Natural killer cell (primary cell): ENCODE measurements at regions not wholly inside any gene's neighbourhood (a gene's known extent, or its start where the extent isn't known, plus 50 kb on each side); places are given as distances from the start of the nearest gene placed in this dataset.

Source experiments
- ATAC-seq, 3 donors: fragments of 150-1000 bp in 2 of 3; fragments of 200-7000 bp in 1 of 3; cut with Tn5 transposase; 1 replicate in 1 of 3; 2 replicates in 2 of 3; pipeline ENCODE4 v1.10.0; 2021; ENCODE audit warnings: mild to moderate bottlenecking in 2 of 3, moderate library complexity in 2 of 3
- DNase-seq, 2 donors: peaks; one replicate each; pipeline versions ENCODE4 v3.0.0 to v3.0.0-alpha.2; 2013 to 2021; ENCODE audit warnings: mixed read lengths in 1 of 2
- H3K27ac ChIP-seq: one replicate; pipeline ENCODE4 v1.5.1; 2013; ENCODE audit warnings: mild to moderate bottlenecking, low read length
- H3K27me3 ChIP-seq: one replicate; pipeline ENCODE4 v1.6.1; 2013; ENCODE audit warnings: low read length; ENCODE audit not compliant: control insufficient read depth, insufficient read depth
- H3K36me3 ChIP-seq: one replicate; pipeline ENCODE4 v1.6.1; 2013; ENCODE audit warnings: low read length; ENCODE audit not compliant: control insufficient read depth, insufficient read depth
- H3K4me1 ChIP-seq: one replicate; pipeline ENCODE4 v1.6.1; 2013; ENCODE audit warnings: low read length; ENCODE audit not compliant: control insufficient read depth, insufficient read depth
- H3K4me3 ChIP-seq: one replicate; pipeline ENCODE4 v1.5.1; 2013; ENCODE audit warnings: low read length
- H3K9me3 ChIP-seq: one replicate; pipeline ENCODE4 v1.6.1; 2013; ENCODE audit warnings: low read length; ENCODE audit not compliant: control insufficient read depth, insufficient read depth
- H3K27ac Mint-ChIP-seq, 2 donors: one replicate each; pipeline ENCODE4 v1.8.0; 2022; ENCODE audit warnings: mild to moderate bottlenecking in 2 of 2, mixed read lengths in 2 of 2, moderate library complexity in 1 of 2
- H3K27me3 Mint-ChIP-seq, 2 donors: one replicate each; pipeline ENCODE4 v1.8.0; 2022; ENCODE audit warnings: low read depth in 2 of 2, mixed read lengths in 2 of 2
- H3K36me3 Mint-ChIP-seq: one replicate; pipeline ENCODE4 v1.8.0; 2022; ENCODE audit warnings: mixed read lengths
- H3K4me1 Mint-ChIP-seq, 2 donors: one replicate each; pipeline ENCODE4 v1.8.0; 2022; ENCODE audit warnings: mixed read lengths in 2 of 2
- H3K4me3 Mint-ChIP-seq: one replicate; pipeline ENCODE4 v1.8.0; 2022; ENCODE audit warnings: mild to moderate bottlenecking, moderate library complexity, mixed read lengths
- H3K9me3 Mint-ChIP-seq, 2 donors: one replicate each; pipeline ENCODE4 v1.8.0; 2022; ENCODE audit warnings: mixed read lengths in 2 of 2
- WGBS: methylation state at CpG from one replicate; pipeline ENCODE4 v1.1.7; 2013; ENCODE audit warnings: missing lambda C conversion rate; ENCODE audit not compliant: insufficient coverage; 5-methylcytosine and 5-hydroxymethylcytosine counted together
- intact Hi-C: fragments of 100-400 bp; cut with micrococcal nuclease; formaldehyde crosslinking; loops from one replicate; pipeline ENCODE4 v1.14.2; 2022
- TF ChIP-seq, protein P1 (sequence below): fragments of 200-600 bp; IDR thresholded peaks from one replicate; pipeline ENCODE4 v1.8.0; 2022; ENCODE audit warnings: antibody characterized with exemption

DNA sequence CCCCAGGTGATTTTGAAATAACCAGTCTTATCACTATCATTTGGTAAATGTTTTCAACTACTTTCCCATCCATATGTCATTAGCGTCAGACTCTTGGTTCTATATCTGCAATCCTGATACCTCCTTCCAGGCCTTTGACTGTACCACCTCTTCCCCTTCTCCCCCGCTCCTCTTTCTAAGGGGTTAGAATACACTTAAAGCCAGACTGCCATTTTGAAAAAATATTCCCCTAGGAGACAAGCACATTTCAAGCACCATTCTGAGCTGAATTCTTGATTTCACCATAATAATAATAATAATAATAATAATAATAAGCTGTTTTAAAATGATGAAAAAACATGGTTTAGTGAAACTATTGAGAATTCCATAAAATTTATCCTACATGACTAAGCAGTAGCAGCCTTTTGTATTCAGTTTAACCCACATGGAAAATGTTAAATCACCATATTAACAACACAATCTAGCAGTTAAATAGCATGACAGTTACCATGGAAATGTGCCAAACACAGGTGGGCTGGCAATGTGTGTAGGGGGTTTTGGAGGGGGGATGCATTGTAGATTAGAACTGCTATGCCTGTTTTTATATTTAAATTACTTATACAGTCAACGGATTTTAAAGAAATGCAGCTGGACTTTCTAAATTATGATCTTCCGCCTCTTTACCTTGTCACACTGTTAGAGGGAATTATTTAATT is 480.2 kb upstream of the DEPDC1 start:
- ATAC-seq (no peak), DNase-seq (no peak)
- TF ChIP-seq, protein P1, sequence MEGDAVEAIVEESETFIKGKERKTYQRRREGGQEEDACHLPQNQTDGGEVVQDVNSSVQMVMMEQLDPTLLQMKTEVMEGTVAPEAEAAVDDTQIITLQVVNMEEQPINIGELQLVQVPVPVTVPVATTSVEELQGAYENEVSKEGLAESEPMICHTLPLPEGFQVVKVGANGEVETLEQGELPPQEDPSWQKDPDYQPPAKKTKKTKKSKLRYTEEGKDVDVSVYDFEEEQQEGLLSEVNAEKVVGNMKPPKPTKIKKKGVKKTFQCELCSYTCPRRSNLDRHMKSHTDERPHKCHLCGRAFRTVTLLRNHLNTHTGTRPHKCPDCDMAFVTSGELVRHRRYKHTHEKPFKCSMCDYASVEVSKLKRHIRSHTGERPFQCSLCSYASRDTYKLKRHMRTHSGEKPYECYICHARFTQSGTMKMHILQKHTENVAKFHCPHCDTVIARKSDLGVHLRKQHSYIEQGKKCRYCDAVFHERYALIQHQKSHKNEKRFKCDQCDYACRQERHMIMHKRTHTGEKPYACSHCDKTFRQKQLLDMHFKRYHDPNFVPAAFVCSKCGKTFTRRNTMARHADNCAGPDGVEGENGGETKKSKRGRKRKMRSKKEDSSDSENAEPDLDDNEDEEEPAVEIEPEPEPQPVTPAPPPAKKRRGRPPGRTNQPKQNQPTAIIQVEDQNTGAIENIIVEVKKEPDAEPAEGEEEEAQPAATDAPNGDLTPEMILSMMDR: no peak
- H3K27ac ChIP-seq: no peak overlapping the region
- H3K27me3 ChIP-seq: no peaks in the 10 kb centered on the region
- no peaks in the 10 kb centered on the region for H3K9me3 ChIP-seq
- no peak overlapping the region for H3K4me3 Mint-ChIP-seq
- intact Hi-C loops: no loop called here
- H3K4me3 ChIP-seq: no peak overlapping the region
- WGBS: 90% methylated on average over 3 of the region's 4 CpGs
- no peaks in the 10 kb centered on the region for H3K4me1 Mint-ChIP-seq
- H3K4me1 ChIP-seq: no peaks in the 10 kb centered on the region
- peaks cover 10 to 11% of the 10 kb centered on the region in 2 donors for H3K9me3 Mint-ChIP-seq
- H3K27ac Mint-ChIP-seq: no peak overlapping the region
- no peaks in the 10 kb centered on the region for H3K36me3 ChIP-seq
- no peaks in the 10 kb centered on the region for H3K36me3 Mint-ChIP-seq
- no peaks in the 10 kb centered on the region for H3K27me3 Mint-ChIP-seq

DNA sequence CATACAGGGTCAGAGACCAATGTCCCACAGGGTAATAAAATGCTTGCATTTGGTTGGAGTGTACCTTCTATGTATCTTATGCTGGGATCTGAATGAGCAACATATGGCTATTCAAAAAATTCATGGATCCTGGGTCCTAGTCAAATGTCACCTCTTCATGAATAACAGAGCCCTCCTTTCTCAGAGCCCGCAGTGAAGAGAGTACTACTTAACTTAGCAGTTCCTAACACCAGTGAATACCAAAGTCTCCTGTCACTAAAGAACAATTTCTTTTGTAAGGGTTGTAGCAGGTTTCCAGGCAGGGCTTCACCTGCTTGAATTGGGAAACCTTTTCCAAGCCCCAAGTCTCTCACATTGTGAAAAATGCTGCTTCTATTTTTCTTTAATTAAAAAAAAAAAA is 483.0 kb upstream of the DEPDC1 start:
- DNase-seq: no peak
- Histone ChIP-seq H3K27ac (no peak overlapping the region), H3K4me1 (no peaks in the 10 kb centered on the region), H3K9me3 (peaks cover under 1% of the 10 kb centered on the region), H3K4me3 (no peak overlapping the region), H3K27me3 (no peaks in the 10 kb centered on the region), H3K36me3 (no peaks in the 10 kb centered on the region)
- no peaks in the 10 kb centered on the region for H3K36me3 Mint-ChIP-seq
- no peak for ATAC-seq
- intact Hi-C loops: no loop called here
- H3K4me1 Mint-ChIP-seq: no peaks in the 10 kb centered on the region
- 100% methylated on average over 1 of the region's 1 CpG for WGBS
- no peak overlapping the region for H3K27ac Mint-ChIP-seq
- H3K4me3 Mint-ChIP-seq: no peak overlapping the region
- TF ChIP-seq, protein P1: no peak
- peaks cover 12 to 15% of the 10 kb centered on the region in 2 donors for H3K9me3 Mint-ChIP-seq
- no peaks in the 10 kb centered on the region for H3K27me3 Mint-ChIP-seq

DNA sequence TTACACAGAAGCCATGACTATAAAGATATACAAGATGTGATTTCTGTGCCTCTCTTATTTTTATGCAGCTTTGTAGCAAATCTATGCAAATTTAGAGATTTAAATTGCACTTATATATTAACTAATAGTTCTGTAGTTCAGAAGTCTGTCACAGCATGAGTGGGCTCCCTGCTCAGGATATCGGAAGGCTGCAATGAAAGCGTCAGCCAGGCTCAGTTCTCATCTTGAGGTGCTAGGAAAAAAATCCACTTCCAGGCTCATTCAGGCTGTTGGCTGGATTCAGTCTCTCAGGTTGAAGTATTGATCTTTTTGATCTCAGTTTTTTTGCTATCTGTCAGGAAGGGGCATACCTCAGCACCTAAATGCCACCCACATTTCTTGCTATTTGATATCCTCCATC is 487.4 kb upstream of the DEPDC1 start:
- peaks cover 22% of the 10 kb centered on the region in 2 donors for H3K9me3 Mint-ChIP-seq

More for the DNA sequence above, 487.4 kb upstream of the DEPDC1 start:
- Histone ChIP-seq H3K9me3 (peaks cover 9% of the 10 kb centered on the region), H3K27ac (no peak overlapping the region), H3K4me1 (no peaks in the 10 kb centered on the region), H3K36me3 (no peaks in the 10 kb centered on the region), H3K4me3 (no peak overlapping the region), H3K27me3 (no peaks in the 10 kb centered on the region)
- TF ChIP-seq, protein P1: no peak
- Mint-ChIP-seq H3K36me3 (peaks cover 11% of the 10 kb centered on the region), H3K27me3 (no peaks in the 10 kb centered on the region), H3K27ac (no peak overlapping the region), H3K4me3 (no peak overlapping the region), H3K4me1 (no peaks in the 10 kb centered on the region)
- DNase-seq (no peak), ATAC-seq (no peak)
- intact Hi-C loops: no loop called here
- 97% methylated on average over 2 of the region's 2 CpGs for WGBS
